ENCODE measurements at regions not wholly inside any gene's neighbourhood (a gene's known extent, or its start where the extent isn't known, plus 50 kb on each side); places are given as distances from the start of the nearest gene placed in this dataset.

- TF ChIP-seq JUNB (IDR thresholded peaks at IDR 0.05) (no peak), CTCF (IDR thresholded peaks at IDR 0.05) (no peak), BHLHE40 (IDR thresholded peaks at IDR 0.05; ENCODE audit: low read depth, low read length) (no peak), CHD2 (IDR thresholded peaks at IDR 0.05; ENCODE audit: low read length, partially characterized antibody) (no peak), POLR2A (IDR thresholded peaks at IDR 0.05; ENCODE audit: low read length) (no peak), SMC3 (IDR thresholded peaks at IDR 0.05) (no peak)
Observed at GRCh38 chr5:4665911-4666310, 474.2 kb upstream of the ADAMTS16 start.
